Ishikawa (cell line): ENCODE measurements at regions not wholly inside any gene's neighbourhood (a gene's known extent, or its start where the extent isn't known, plus 50 kb on each side); places are given as distances from the start of the nearest gene placed in this dataset.

Experiments
- EGR1 ChIP-seq: IDR thresholded peaks from 2 replicates; pipeline ENCODE4 v1.6.1; 2012
- EP300 ChIP-seq: IDR thresholded peaks from 2 replicates; pipeline ENCODE4 v1.6.1; 2012; ENCODE audit warnings: borderline replicate concordance
- FOXM1 ChIP-seq: IDR thresholded peaks from 2 replicates; pipeline ENCODE4 v1.6.1; 2012; ENCODE audit warnings: low read depth, borderline replicate concordance
- TCF12 ChIP-seq: IDR thresholded peaks from 2 replicates; pipeline ENCODE4 v1.6.1; 2012; ENCODE audit warnings: low read depth
- TEAD4 ChIP-seq: IDR thresholded peaks from 2 replicates; pipeline ENCODE4 v1.6.1; 2012
- YY1 ChIP-seq: IDR thresholded peaks from 2 replicates; pipeline ENCODE4 v1.6.1; 2012; ENCODE audit warnings: low read depth
- TF ChIP-seq, protein P1 (sequence below): IDR thresholded peaks from 2 replicates; pipeline ENCODE4 v1.6.1; 2012

GRCh38 chr6:134541001-134541400 lies 223.1 kb upstream of the SGK1 start:
- no peak for TF ChIP-seq FOXM1
- TF ChIP-seq EP300 = no peak
- TF ChIP-seq YY1 = no peak
- no peak for TF ChIP-seq TEAD4
- TF ChIP-seq TCF12 = no peak
- TF ChIP-seq, protein P1, sequence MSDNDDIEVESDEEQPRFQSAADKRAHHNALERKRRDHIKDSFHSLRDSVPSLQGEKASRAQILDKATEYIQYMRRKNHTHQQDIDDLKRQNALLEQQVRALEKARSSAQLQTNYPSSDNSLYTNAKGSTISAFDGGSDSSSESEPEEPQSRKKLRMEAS = no peak
- no peak for TF ChIP-seq EGR1
